HG03354 (cell line): ENCODE measurements at regions not wholly inside any gene's neighbourhood (a gene's known extent, or its start where the extent isn't known, plus 50 kb on each side); places are given as distances from the start of the nearest gene placed in this dataset.

Source experiments
- ATAC-seq: cut with Tn5 transposase; IDR thresholded peaks from one replicate; pipeline ENCODE4 v1.9.1; 2021; ENCODE audit warnings: mild to moderate bottlenecking; ENCODE audit not compliant: unreplicated experiment, poor library complexity, severe bottlenecking

GRCh38 chr2:60072609-60073008, 480.8 kb downstream of the BCL11A start:
- ATAC-seq: no peak

- no peak for ATAC-seq
Measured at GRCh38 chr2:60071490-60071831, 482.0 kb downstream of the BCL11A start.

GRCh38 chr2:60070736-60071489, 482.5 kb downstream of the BCL11A start:
- ATAC-seq: no peak

- ATAC-seq: no peak
Measured at GRCh38 chr2:60070196-60070595, 483.3 kb downstream of the BCL11A start.

GRCh38 chr2:60068755-60069154, 484.7 kb downstream of the BCL11A start:
- ATAC-seq: no peak

- ATAC-seq: no peak
Measured at GRCh38 chr2:60067006-60067405, 486.4 kb downstream of the BCL11A start.

- no peak for ATAC-seq
Measured at GRCh38 chr2:60066096-60066839, 487.2 kb downstream of the BCL11A start.

- ATAC-seq: no peak
Measured at GRCh38 chr2:60064687-60065389, 488.6 kb downstream of the BCL11A start.

GRCh38 chr2:60058781-60059180, 494.7 kb downstream of the BCL11A start:
- no peak for ATAC-seq

- ATAC-seq: no peak
Measured at GRCh38 chr2:60054571-60055340, 498.7 kb downstream of the BCL11A start.

GRCh38 chr2:60053791-60054190, 499.7 kb downstream of the BCL11A start:
- no peak for ATAC-seq

- no peak for ATAC-seq
Measured at GRCh38 chr2:60052601-60053000, 500.9 kb downstream of the BCL11A start.

- ATAC-seq: no peak
Measured at GRCh38 chr2:60051991-60052390, 501.5 kb downstream of the BCL11A start.

GRCh38 chr2:60047944-60048525, 505.4 kb downstream of the BCL11A start:
- no peak for ATAC-seq

- ATAC-seq: no peak
Measured at GRCh38 chr2:60047347-60047746, 506.1 kb downstream of the BCL11A start.

GRCh38 chr2:60046529-60046928, 506.9 kb downstream of the BCL11A start:
- no peak for ATAC-seq

GRCh38 chr2:60045456-60045855, 508.0 kb downstream of the BCL11A start:
- ATAC-seq: no peak

- no peak for ATAC-seq
Measured at GRCh38 chr2:60044484-60044883, 509.0 kb downstream of the BCL11A start.

- ATAC-seq: no peak
Measured at GRCh38 chr2:60042023-60042422, 511.4 kb downstream of the BCL11A start.

GRCh38 chr2:60033325-60033724, 520.1 kb downstream of the BCL11A start:
- ATAC-seq: no peak
